ENCODE measurements at regions not wholly inside any gene's neighbourhood (a gene's known extent, or its start where the extent isn't known, plus 50 kb on each side); places are given as distances from the start of the nearest gene placed in this dataset.

- intact Hi-C loops (cut with DNase I, micrococcal nuclease) = no loop called here
- Mint-ChIP-seq H3K4me1 (ENCODE audit: low read depth) (no peaks in the 10 kb centered on the region), H3K4me3 (no peak overlapping the region), H3K27ac (no peak overlapping the region), H3K9me3 (no peaks in the 10 kb centered on the region), H3K36me3 (ENCODE audit: low read depth) (no peaks in the 10 kb centered on the region), H3K27me3 (no peaks in the 10 kb centered on the region)
- Histone ChIP-seq H3K9me3 (ENCODE audit: control insufficient read depth in 1 of 2, insufficient read depth in 1 of 2, low read length in 2 of 2) (no peaks in the 10 kb centered on the region), H3K27ac (ENCODE audit: low read depth in 1 of 2, low read length in 2 of 2) (no peak overlapping the region), H3K36me3 (ENCODE audit: insufficient read depth, low read length) (no peaks in the 10 kb centered on the region), H3K4me1 (ENCODE audit: insufficient read depth, low read length) (no peaks in the 10 kb centered on the region), H3K27me3 (ENCODE audit: control insufficient read depth in 1 of 2, insufficient read depth in 2 of 2, low read length in 2 of 2) (no peaks in the 10 kb centered on the region), H3K4me3 (ENCODE audit: low read length) (no peak overlapping the region)
- no peak for DNase-seq
- ChIA-PET CTCF (no interaction called here), POLR2A (no interaction called here)
- TF ChIP-seq CTCF (IDR thresholded peaks at IDR 0.05) = no peak
- no peak for ATAC-seq (ENCODE audit: poor library complexity)
These were observed 587.5 kb downstream of the XIRP2 start for GRCh38 chr2:167475791-167476190.

- POLR2A ChIA-PET = no interaction called here
- intact Hi-C loops (cut with DNase I, micrococcal nuclease) = no loop called here
- DNase-seq = no peak
These were observed 583.5 kb downstream of the XIRP2 start for GRCh38 chr2:167471734-167472133.

DNA sequence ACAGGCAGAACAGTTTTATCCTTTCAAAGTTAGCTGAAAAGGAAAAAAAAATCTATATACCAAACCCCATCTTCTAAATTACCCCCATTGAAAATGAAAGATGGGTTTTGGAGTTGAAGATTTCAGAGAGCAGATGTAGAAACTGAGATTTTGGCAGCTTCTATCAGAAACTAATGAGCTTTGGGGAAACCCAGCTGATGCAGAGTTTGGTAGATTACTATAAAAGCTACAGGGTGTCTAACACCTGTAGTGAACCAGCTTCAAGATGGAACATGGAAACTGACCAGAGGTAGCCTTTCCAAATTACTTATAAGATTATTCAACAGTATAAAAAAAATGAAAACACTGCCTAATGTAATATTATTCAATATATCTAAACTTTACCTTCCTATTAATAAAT lies 583.1 kb downstream of the XIRP2 start:
- ATAC-seq (ENCODE audit: poor library complexity) (no peak), DNase-seq (no peak)
- no peaks in the 10 kb centered on the region for H3K4me1 Mint-ChIP-seq (ENCODE audit: low read depth)
- Histone ChIP-seq H3K27ac (ENCODE audit: low read depth in 1 of 2, low read length in 2 of 2) (no peak overlapping the region), H3K9me3 (ENCODE audit: control insufficient read depth in 1 of 2, insufficient read depth in 1 of 2, low read length in 2 of 2) (no peaks in the 10 kb centered on the region), H3K4me3 (ENCODE audit: low read length) (no peak overlapping the region), H3K36me3 (ENCODE audit: insufficient read depth, low read length) (no peaks in the 10 kb centered on the region), H3K4me1 (ENCODE audit: insufficient read depth, low read length) (no peaks in the 10 kb centered on the region), H3K27me3 (ENCODE audit: control insufficient read depth in 1 of 2, insufficient read depth in 2 of 2, low read length in 2 of 2) (no peaks in the 10 kb centered on the region)
- intact Hi-C loops (cut with DNase I, micrococcal nuclease) = no loop called here
- no peaks in the 10 kb centered on the region for H3K27me3 Mint-ChIP-seq
- CTCF ChIA-PET = no interaction called here
- no peaks in the 10 kb centered on the region for H3K36me3 Mint-ChIP-seq (ENCODE audit: low read depth)
- H3K27ac Mint-ChIP-seq = no peak overlapping the region
- POLR2A ChIA-PET = no interaction called here
- no peak overlapping the region for H3K4me3 Mint-ChIP-seq
- no peak for TF ChIP-seq CTCF (IDR thresholded peaks at IDR 0.05)
- no peaks in the 10 kb centered on the region for H3K9me3 Mint-ChIP-seq

More at GRCh38 chr2:167471734-167472133, 583.5 kb downstream of the XIRP2 start:
- H3K4me3 ChIP-seq (ENCODE audit: low read length) = no peak overlapping the region
- no peak for ATAC-seq (ENCODE audit: poor library complexity)
- H3K9me3 ChIP-seq (ENCODE audit: control insufficient read depth in 1 of 2, insufficient read depth in 1 of 2, low read length in 2 of 2) = no peaks in the 10 kb centered on the region
- H3K36me3 ChIP-seq (ENCODE audit: insufficient read depth, low read length) = no peaks in the 10 kb centered on the region
- Mint-ChIP-seq H3K4me1 (ENCODE audit: low read depth) (no peaks in the 10 kb centered on the region), H3K27ac (no peak overlapping the region), H3K27me3 (no peaks in the 10 kb centered on the region), H3K4me3 (no peak overlapping the region), H3K9me3 (no peaks in the 10 kb centered on the region), H3K36me3 (ENCODE audit: low read depth) (no peaks in the 10 kb centered on the region)
- no peaks in the 10 kb centered on the region for H3K4me1 ChIP-seq (ENCODE audit: insufficient read depth, low read length)
- CTCF ChIA-PET = no interaction called here
- no peak overlapping the region for H3K27ac ChIP-seq (ENCODE audit: low read depth in 1 of 2, low read length in 2 of 2)
- TF ChIP-seq CTCF (IDR thresholded peaks at IDR 0.05) = no peak
- no peaks in the 10 kb centered on the region for H3K27me3 ChIP-seq (ENCODE audit: control insufficient read depth in 1 of 2, insufficient read depth in 2 of 2, low read length in 2 of 2)

Measured in CD4-positive, alpha-beta T cell (primary cell).